HUES64 (cell line): ENCODE measurements at regions not wholly inside any gene's neighbourhood (a gene's known extent, or its start where the extent isn't known, plus 50 kb on each side); places are given as distances from the start of the nearest gene placed in this dataset.

Experiments
- H3K27ac ChIP-seq: 2 replicates; pipeline ENCODE4 v1.7.0; 2013; ENCODE audit warnings: low read depth, low read length, inconsistent platforms
- H3K27me3 ChIP-seq: 2 replicates; pipeline ENCODE4 v1.6.1; 2013; ENCODE audit warnings: mild to moderate bottlenecking, low read length; ENCODE audit not compliant: insufficient read depth
- H3K36me3 ChIP-seq: 2 replicates; pipeline ENCODE4 v1.6.1; 2013; ENCODE audit warnings: mild to moderate bottlenecking, low read length; ENCODE audit not compliant: insufficient read depth
- H3K4me1 ChIP-seq: 2 replicates; pipeline ENCODE4 v1.6.1; 2013; ENCODE audit warnings: mild to moderate bottlenecking, low read length, moderate library complexity; ENCODE audit not compliant: insufficient read depth
- H3K4me3 ChIP-seq: 2 replicates; pipeline ENCODE4 v1.5.1; 2013; ENCODE audit warnings: mild to moderate bottlenecking, low read length, moderate library complexity
- H3K9ac ChIP-seq: 2 replicates; pipeline ENCODE4 v1.6.1; 2013; ENCODE audit warnings: mild to moderate bottlenecking, low read depth, low read length
- H3K9me3 ChIP-seq: 2 replicates; pipeline ENCODE4 v1.6.1; 2013; ENCODE audit warnings: low read depth, low read length; ENCODE audit not compliant: insufficient read depth
- WGBS: fragments of 150-250, 120-280 bp; methylation state at CpG from one replicate; pipeline ENCODE4 v1.1.7; 2013; ENCODE audit warnings: missing lambda C conversion rate; 5-methylcytosine and 5-hydroxymethylcytosine counted together

GRCh38 chr9:16074963-16075362, 522.1 kb downstream of the CCDC171 start:
- Histone ChIP-seq H3K36me3 (no peaks in the 10 kb centered on the region), H3K4me1 (peaks cover 2% of the 10 kb centered on the region; the same call in 1 of the 2 replicates), H3K4me3 (no peak overlapping the region), H3K27me3 (no peaks in the 10 kb centered on the region), H3K9ac (no peak overlapping the region), H3K9me3 (no peaks in the 10 kb centered on the region), H3K27ac (no peak overlapping the region)
- WGBS, result 92% methylated on average over 2 of the region's 2 CpGs

GRCh38 chr9:16075696-16076095, 522.9 kb downstream of the CCDC171 start:
- Histone ChIP-seq H3K9ac (no peak overlapping the region), H3K4me3 (no peak overlapping the region), H3K36me3 (no peaks in the 10 kb centered on the region), H3K27ac (no peak overlapping the region), H3K27me3 (no peaks in the 10 kb centered on the region), H3K4me1 (no peaks in the 10 kb centered on the region), H3K9me3 (no peaks in the 10 kb centered on the region)
- 67% methylated on average over 1 of the region's 1 CpG for WGBS

GRCh38 chr9:16076511-16076910, 523.7 kb downstream of the CCDC171 start:
- Histone ChIP-seq H3K4me1 (no peaks in the 10 kb centered on the region), H3K9me3 (no peaks in the 10 kb centered on the region), H3K27ac (no peak overlapping the region), H3K27me3 (no peaks in the 10 kb centered on the region), H3K9ac (no peak overlapping the region), H3K36me3 (no peaks in the 10 kb centered on the region), H3K4me3 (no peak overlapping the region)
- WGBS, result 92% methylated on average over 7 of the region's 7 CpGs

- 100% methylated on average over 1 of the region's 1 CpG for WGBS
- H3K27ac ChIP-seq, result no peak overlapping the region
- no peaks in the 10 kb centered on the region for H3K27me3 ChIP-seq
These were observed 530.0 kb downstream of the CCDC171 start for GRCh38 chr9:16082796-16083195.

GRCh38 chr9:16085167-16085726, 532.4 kb downstream of the CCDC171 start:
- H3K9me3 ChIP-seq, result no peaks in the 10 kb centered on the region
- no peak overlapping the region for H3K4me3 ChIP-seq
- 94% methylated on average over 5 of the region's 5 CpGs for WGBS
- no peaks in the 10 kb centered on the region for H3K36me3 ChIP-seq
- no peaks in the 10 kb centered on the region for H3K4me1 ChIP-seq
- H3K27ac ChIP-seq, result no peak overlapping the region
- no peaks in the 10 kb centered on the region for H3K27me3 ChIP-seq
- H3K9ac ChIP-seq, result no peak overlapping the region

More at GRCh38 chr9:16082796-16083195, 530.0 kb downstream of the CCDC171 start:
- Histone ChIP-seq H3K4me1 (no peaks in the 10 kb centered on the region), H3K4me3 (no peak overlapping the region), H3K36me3 (no peaks in the 10 kb centered on the region), H3K9me3 (no peaks in the 10 kb centered on the region), H3K9ac (no peak overlapping the region)

GRCh38 chr9:16090907-16091629, 538.2 kb downstream of the CCDC171 start:
- no peak overlapping the region for H3K4me3 ChIP-seq
- H3K27me3 ChIP-seq, result no peaks in the 10 kb centered on the region
- no peak overlapping the region for H3K27ac ChIP-seq
- no peaks in the 10 kb centered on the region for H3K36me3 ChIP-seq
- no peak overlapping the region for H3K9ac ChIP-seq
- H3K9me3 ChIP-seq, result no peaks in the 10 kb centered on the region
- WGBS, result 72% methylated on average over 3 of the region's 3 CpGs
- H3K4me1 ChIP-seq, result no peaks in the 10 kb centered on the region

GRCh38 chr9:16092142-16093091, 539.6 kb downstream of the CCDC171 start:
- Histone ChIP-seq H3K27me3 (no peaks in the 10 kb centered on the region), H3K4me3 (no peak overlapping the region), H3K4me1 (no peaks in the 10 kb centered on the region), H3K9me3 (no peaks in the 10 kb centered on the region), H3K9ac (no peak overlapping the region), H3K36me3 (no peaks in the 10 kb centered on the region), H3K27ac (no peak overlapping the region)
- WGBS, result 94% methylated on average over 12 of the region's 12 CpGs

- Histone ChIP-seq H3K4me1 (0 out of 2 replicates have a peak, but pooled peaks cover 3% of the 10 kb centered on the region), H3K27me3 (no peaks in the 10 kb centered on the region), H3K36me3 (no peaks in the 10 kb centered on the region), H3K4me3 (no peak overlapping the region), H3K9me3 (no peaks in the 10 kb centered on the region), H3K27ac (no peak overlapping the region), H3K9ac (no peak overlapping the region)
- 97% methylated on average over 5 of the region's 5 CpGs for WGBS
These were observed 545.5 kb downstream of the CCDC171 start for GRCh38 chr9:16098306-16098705.

GRCh38 chr9:16099732-16100536, 547.1 kb downstream of the CCDC171 start:
- 91% methylated on average over 8 of the region's 8 CpGs for WGBS
- Histone ChIP-seq H3K27ac (no peak overlapping the region), H3K9me3 (no peaks in the 10 kb centered on the region), H3K36me3 (no peaks in the 10 kb centered on the region), H3K27me3 (no peaks in the 10 kb centered on the region), H3K9ac (no peak overlapping the region), H3K4me3 (no peak overlapping the region), H3K4me1 (0 out of 2 replicates have a peak, but pooled peaks cover 6% of the 10 kb centered on the region)

GRCh38 chr9:16100537-16101091, 547.8 kb downstream of the CCDC171 start:
- Histone ChIP-seq H3K27ac (no peak overlapping the region), H3K4me1 (0 out of 2 replicates have a peak, but pooled peaks cover 6% of the 10 kb centered on the region), H3K27me3 (no peaks in the 10 kb centered on the region), H3K36me3 (no peaks in the 10 kb centered on the region), H3K9ac (no peak overlapping the region), H3K9me3 (no peaks in the 10 kb centered on the region), H3K4me3 (no peak overlapping the region)
- 86% methylated on average over 7 of the region's 8 CpGs for WGBS
